GM19351 (cell line): ENCODE measurements at regions not wholly inside any gene's neighbourhood (a gene's known extent, or its start where the extent isn't known, plus 50 kb on each side); places are given as distances from the start of the nearest gene placed in this dataset.
A peak's percentile ranks its signal among the peaks of the same experiment; 100 is the strongest.
"Not testable (repeated sequence)": the region's sequence is repeated elsewhere in the genome, so short reads cannot be mapped to it uniquely, and the experiment has no call there.

ENCODE experiments used
- ATAC-seq: cut with Tn5 transposase; IDR thresholded peaks from one replicate; pipeline ENCODE4 v1.9.1; 2021; ENCODE audit warnings: mild to moderate bottlenecking, moderate library complexity; ENCODE audit not compliant: unreplicated experiment

DNA sequence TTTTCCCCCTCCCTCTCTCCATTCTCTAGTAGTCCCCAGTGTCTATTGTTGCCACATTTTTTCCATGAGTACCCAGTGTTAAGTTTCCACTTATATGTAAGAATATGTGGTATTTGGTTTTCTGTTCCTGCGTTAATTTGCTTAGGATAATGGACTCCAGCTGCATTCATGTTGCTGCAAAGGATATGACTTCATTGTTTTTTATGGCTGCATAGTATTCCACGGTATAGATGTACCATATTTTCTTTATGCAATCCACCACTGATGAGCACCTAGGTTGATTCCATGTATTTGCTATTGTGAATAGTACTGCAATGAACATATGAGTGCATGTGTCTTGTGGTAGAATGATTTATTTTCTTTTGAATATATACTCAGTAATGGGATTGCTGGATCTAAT is 77.4 kb upstream of the MEGF10 start:
- ATAC-seq = no peak

GRCh38 chr5:127216143-127216542 is 74.5 kb upstream of the MEGF10 start:
- no peak for ATAC-seq

GRCh38 chr5:127216898-127217675 is 73.5 kb upstream of the MEGF10 start:
- no peak for ATAC-seq

DNA sequence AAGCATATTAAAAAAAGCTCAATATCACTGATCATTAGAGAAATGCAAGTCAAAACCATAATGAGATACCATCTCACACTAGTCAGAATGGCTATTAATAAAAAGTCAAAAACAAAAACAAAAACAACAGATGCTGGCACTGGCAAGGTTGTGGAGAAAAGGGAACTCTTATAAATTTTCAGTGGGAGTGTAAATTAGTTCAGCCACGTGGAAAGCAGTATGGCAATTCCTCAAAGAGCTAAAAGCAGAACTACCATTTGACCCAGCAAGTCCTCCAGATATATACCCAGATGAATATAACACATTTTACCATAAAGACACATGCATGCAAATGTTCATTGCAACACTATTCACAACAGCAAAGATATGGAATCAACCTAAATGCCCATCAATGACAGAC is 68.7 kb upstream of the MEGF10 start:
- ATAC-seq = not testable (repeated sequence)

- ATAC-seq = peak; percentile 74
Observed at GRCh38 chr5:127222571-127223156, 67.9 kb upstream of the MEGF10 start.

- peak; percentile 8 for ATAC-seq
Observed at GRCh38 chr5:127223256-127223974, 67.2 kb upstream of the MEGF10 start.

DNA sequence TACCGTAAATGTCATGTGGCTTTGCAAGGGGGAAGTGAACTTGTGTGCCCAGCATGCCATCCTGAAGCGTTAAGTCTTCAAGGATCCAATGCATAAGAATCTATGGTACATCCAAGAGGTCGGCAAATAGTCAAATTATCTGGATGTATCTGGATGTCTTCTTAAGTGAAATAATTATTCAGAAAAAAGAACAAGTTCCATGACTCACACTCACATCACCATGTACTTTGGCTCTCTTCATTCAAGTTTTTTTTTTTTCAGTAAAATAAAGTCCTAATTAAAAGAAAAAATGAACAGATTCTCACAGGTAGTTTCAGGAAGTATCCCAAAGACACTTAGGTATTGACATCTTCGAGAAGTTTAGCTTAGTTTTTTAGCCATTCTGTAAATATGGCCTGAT is 62.7 kb upstream of the MEGF10 start:
- ATAC-seq = no peak

- no peak for ATAC-seq
Observed at GRCh38 chr5:127228540-127229184, 61.9 kb upstream of the MEGF10 start.

- ATAC-seq = peak; percentile 76
Observed at GRCh38 chr5:127229185-127229889, 61.3 kb upstream of the MEGF10 start.

GRCh38 chr5:127231118-127231517 is 59.5 kb upstream of the MEGF10 start:
- no peak for ATAC-seq

DNA sequence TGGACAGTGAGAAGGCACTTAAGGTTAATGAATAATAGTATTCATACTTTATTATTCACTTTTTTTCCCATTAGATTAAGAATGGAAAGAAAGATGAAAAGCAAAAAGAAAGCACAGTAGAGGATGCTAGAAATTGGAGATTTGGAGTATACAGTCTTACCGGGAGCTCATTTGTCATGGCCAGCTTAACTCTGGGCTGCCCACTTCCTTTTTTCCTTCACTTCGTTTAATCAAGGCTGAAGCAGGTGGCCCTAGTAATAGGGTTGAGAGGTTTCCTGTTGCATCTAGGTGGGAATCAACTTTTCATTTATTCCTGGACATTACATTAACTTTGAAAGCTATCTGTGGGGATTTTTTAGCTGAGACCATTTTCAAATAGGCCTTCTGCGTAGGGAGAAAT is 57.0 kb upstream of the MEGF10 start:
- ATAC-seq = no peak

GRCh38 chr5:127235136-127235535 is 55.5 kb upstream of the MEGF10 start:
- ATAC-seq = no peak

GRCh38 chr5:127236254-127236653 is 54.3 kb upstream of the MEGF10 start:
- no peak for ATAC-seq
